ENCODE measurements at regions not wholly inside any gene's neighbourhood (a gene's known extent, or its start where the extent isn't known, plus 50 kb on each side); places are given as distances from the start of the nearest gene placed in this dataset.

- Histone ChIP-seq H3K36me3 (ENCODE audit: insufficient read depth, low read length) (no peaks in the 10 kb centered on the region), H3K27ac (ENCODE audit: low read depth in 1 of 2, low read length in 2 of 2) (no peak overlapping the region), H3K4me1 (ENCODE audit: insufficient read depth, low read length) (no peaks in the 10 kb centered on the region), H3K4me3 (ENCODE audit: low read length) (no peak overlapping the region), H3K9me3 (ENCODE audit: control insufficient read depth in 1 of 2, insufficient read depth in 1 of 2, low read length in 2 of 2) (peaks cover 0 to 13% of the 10 kb centered on the region in 2 experiments), H3K27me3 (ENCODE audit: control insufficient read depth in 1 of 2, insufficient read depth in 2 of 2, low read length in 2 of 2) (no peaks in the 10 kb centered on the region)
- no peak overlapping the region for H3K27ac Mint-ChIP-seq
- no peaks in the 10 kb centered on the region for H3K36me3 Mint-ChIP-seq (ENCODE audit: low read depth)
- ChIA-PET CTCF (no interaction called here), POLR2A (no interaction called here)
- ATAC-seq (ENCODE audit: poor library complexity) (no peak), DNase-seq (no peak)
- no peak for TF ChIP-seq CTCF (IDR thresholded peaks at IDR 0.05)
- peaks cover 2% of the 10 kb centered on the region for H3K9me3 Mint-ChIP-seq
- H3K4me1 Mint-ChIP-seq (ENCODE audit: low read depth) = no peaks in the 10 kb centered on the region
- no peaks in the 10 kb centered on the region for H3K27me3 Mint-ChIP-seq
- intact Hi-C loops (cut with DNase I, micrococcal nuclease) = no loop called here
- no peak overlapping the region for H3K4me3 Mint-ChIP-seq
Measured at GRCh38 chr3:147651107-147651778, 242.1 kb downstream of the ZIC1 start.

- TF ChIP-seq CTCF (IDR thresholded peaks at IDR 0.05) = no peak
- H3K27me3 ChIP-seq (ENCODE audit: control insufficient read depth in 1 of 2, insufficient read depth in 2 of 2, low read length in 2 of 2) = no peaks in the 10 kb centered on the region
- peaks cover 2% of the 10 kb centered on the region for H3K9me3 Mint-ChIP-seq
- intact Hi-C loops (cut with DNase I, micrococcal nuclease) = no loop called here
- H3K36me3 ChIP-seq (ENCODE audit: insufficient read depth, low read length) = no peaks in the 10 kb centered on the region
- H3K36me3 Mint-ChIP-seq (ENCODE audit: low read depth) = no peaks in the 10 kb centered on the region
- no peak for ATAC-seq (ENCODE audit: poor library complexity)
- H3K4me3 ChIP-seq (ENCODE audit: low read length) = no peak overlapping the region
- H3K27ac ChIP-seq (ENCODE audit: low read depth in 1 of 2, low read length in 2 of 2) = no peak overlapping the region
- H3K27me3 Mint-ChIP-seq = no peaks in the 10 kb centered on the region
- no peak overlapping the region for H3K4me3 Mint-ChIP-seq
- H3K4me1 ChIP-seq (ENCODE audit: insufficient read depth, low read length) = no peaks in the 10 kb centered on the region
- ChIA-PET POLR2A (no interaction called here), CTCF (no interaction called here)
- no peak overlapping the region for H3K27ac Mint-ChIP-seq
- DNase-seq = no peak
- H3K9me3 ChIP-seq (ENCODE audit: control insufficient read depth in 1 of 2, insufficient read depth in 1 of 2, low read length in 2 of 2) = peaks cover 0 to 9% of the 10 kb centered on the region in 2 experiments
- H3K4me1 Mint-ChIP-seq (ENCODE audit: low read depth) = no peaks in the 10 kb centered on the region
Measured at GRCh38 chr3:147652651-147653366, 243.6 kb downstream of the ZIC1 start.

- H3K4me1 ChIP-seq (ENCODE audit: insufficient read depth, low read length) = no peaks in the 10 kb centered on the region
- no peak overlapping the region for H3K4me3 ChIP-seq (ENCODE audit: low read length)
- peaks cover 0 to 9% of the 10 kb centered on the region in 2 experiments for H3K9me3 ChIP-seq (ENCODE audit: control insufficient read depth in 1 of 2, insufficient read depth in 1 of 2, low read length in 2 of 2)
- no peak for TF ChIP-seq CTCF (IDR thresholded peaks at IDR 0.05)
- Mint-ChIP-seq H3K4me3 (no peak overlapping the region), H3K4me1 (ENCODE audit: low read depth) (no peaks in the 10 kb centered on the region), H3K27me3 (no peaks in the 10 kb centered on the region), H3K9me3 (peaks cover 2% of the 10 kb centered on the region), H3K36me3 (ENCODE audit: low read depth) (no peaks in the 10 kb centered on the region), H3K27ac (no peak overlapping the region)
- no peak for ATAC-seq (ENCODE audit: poor library complexity)
- intact Hi-C loops (cut with DNase I, micrococcal nuclease) = no loop called here
- no peaks in the 10 kb centered on the region for H3K36me3 ChIP-seq (ENCODE audit: insufficient read depth, low read length)
- no peaks in the 10 kb centered on the region for H3K27me3 ChIP-seq (ENCODE audit: control insufficient read depth in 1 of 2, insufficient read depth in 2 of 2, low read length in 2 of 2)
- POLR2A ChIA-PET = no interaction called here
- no peak overlapping the region for H3K27ac ChIP-seq (ENCODE audit: low read depth in 1 of 2, low read length in 2 of 2)
- CTCF ChIA-PET = no interaction called here
- no peak for DNase-seq
Measured at GRCh38 chr3:147653367-147653923, 244.3 kb downstream of the ZIC1 start.

Data from CD4-positive, alpha-beta T cell (primary cell).